ENCODE measurements at regions not wholly inside any gene's neighbourhood (a gene's known extent, or its start where the extent isn't known, plus 50 kb on each side); places are given as distances from the start of the nearest gene placed in this dataset.

DNA sequence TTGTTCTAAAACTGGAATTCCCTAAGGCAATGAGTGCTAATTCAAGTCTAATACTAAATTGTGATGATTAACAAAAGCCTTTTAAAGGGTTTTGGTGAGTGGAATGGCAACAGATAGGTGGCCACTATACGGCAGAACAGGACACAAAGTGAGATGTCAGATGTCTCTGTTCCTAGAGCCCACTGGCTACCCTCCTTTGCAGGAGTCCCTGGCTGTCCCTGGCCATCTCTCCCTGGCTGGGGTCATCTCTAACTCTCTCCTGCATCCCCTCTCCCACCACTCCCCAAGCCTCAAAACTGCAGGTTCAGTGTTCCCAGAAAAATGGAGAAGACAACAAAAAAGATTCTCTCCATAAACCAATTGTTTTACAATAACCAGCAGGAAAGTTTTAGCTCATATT lies 79.2 kb downstream of the MDH1 start:
- no peak overlapping the region for H3K4me3 ChIP-seq
- no peaks in the 10 kb centered on the region for H3K27me3 ChIP-seq
- no peaks in the 10 kb centered on the region for H3K9me3 ChIP-seq
- intact Hi-C loops (cut with DNase I): no loop called here
- H3K27ac ChIP-seq: peak overlapping the region in 1 of 3 donors; percentile 75
- ATAC-seq: no peak
- no peak for TF ChIP-seq CTCF (IDR thresholded peaks at IDR 0.05)
- no peak for TF ChIP-seq POLR2A (IDR thresholded peaks at IDR 0.05)
- DNase-seq: no peak
- WGBS (ENCODE audit: insufficient coverage, low coverage, low lambda C conversion rate, missing lambda C conversion rate): 85% methylated on average over 1 of the region's 1 CpG
- H3K4me1 ChIP-seq: peaks cover 0 to 22% (median 7%) of the 10 kb centered on the region in 4 donors
- H3K36me3 ChIP-seq: no peaks in the 10 kb centered on the region

DNA sequence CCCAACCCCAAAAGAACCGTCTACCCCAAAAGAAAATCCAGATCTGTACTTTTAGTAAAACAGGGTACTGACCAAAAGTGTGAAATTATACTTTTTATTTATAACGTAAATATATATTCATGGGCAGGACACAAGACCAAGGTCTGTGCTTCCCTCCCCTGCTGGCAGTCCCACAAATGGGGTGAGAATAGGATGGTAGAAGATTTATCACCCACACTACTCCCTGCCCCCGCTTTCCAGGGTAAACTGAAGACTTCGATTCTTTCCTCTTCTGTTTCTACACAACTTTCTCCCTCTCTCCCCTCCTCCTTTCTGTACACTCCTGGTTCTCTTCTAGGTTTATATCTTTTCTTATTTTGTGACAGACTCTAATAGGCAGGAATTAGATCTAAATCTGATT lies 79.7 kb downstream of the MDH1 start:
- intact Hi-C loops (cut with DNase I): no loop called here
- ATAC-seq: no peak

GRCh38 chr2:63669596-63669995 lies 80.8 kb downstream of the MDH1 start:
- peaks cover 0 to 19% (median 8%) of the 10 kb centered on the region in 4 donors for H3K4me1 ChIP-seq
- WGBS (ENCODE audit: insufficient coverage, low coverage, low lambda C conversion rate, missing lambda C conversion rate): 90% methylated on average over 3 of the region's 3 CpGs

More for the DNA sequence above, 79.7 kb downstream of the MDH1 start:
- no peak for DNase-seq
- Histone ChIP-seq H3K4me1 (peaks cover 0 to 22% (median 9%) of the 10 kb centered on the region in 4 donors), H3K4me3 (no peak overlapping the region), H3K9me3 (no peaks in the 10 kb centered on the region), H3K27me3 (no peaks in the 10 kb centered on the region), H3K27ac (no peak overlapping the region), H3K36me3 (no peaks in the 10 kb centered on the region)
- 53% methylated on average over 4 of the region's 4 CpGs for WGBS (ENCODE audit: insufficient coverage, low coverage, low lambda C conversion rate, missing lambda C conversion rate)
- TF ChIP-seq CTCF (IDR thresholded peaks at IDR 0.05) (no peak), POLR2A (IDR thresholded peaks at IDR 0.05) (no peak)

DNA sequence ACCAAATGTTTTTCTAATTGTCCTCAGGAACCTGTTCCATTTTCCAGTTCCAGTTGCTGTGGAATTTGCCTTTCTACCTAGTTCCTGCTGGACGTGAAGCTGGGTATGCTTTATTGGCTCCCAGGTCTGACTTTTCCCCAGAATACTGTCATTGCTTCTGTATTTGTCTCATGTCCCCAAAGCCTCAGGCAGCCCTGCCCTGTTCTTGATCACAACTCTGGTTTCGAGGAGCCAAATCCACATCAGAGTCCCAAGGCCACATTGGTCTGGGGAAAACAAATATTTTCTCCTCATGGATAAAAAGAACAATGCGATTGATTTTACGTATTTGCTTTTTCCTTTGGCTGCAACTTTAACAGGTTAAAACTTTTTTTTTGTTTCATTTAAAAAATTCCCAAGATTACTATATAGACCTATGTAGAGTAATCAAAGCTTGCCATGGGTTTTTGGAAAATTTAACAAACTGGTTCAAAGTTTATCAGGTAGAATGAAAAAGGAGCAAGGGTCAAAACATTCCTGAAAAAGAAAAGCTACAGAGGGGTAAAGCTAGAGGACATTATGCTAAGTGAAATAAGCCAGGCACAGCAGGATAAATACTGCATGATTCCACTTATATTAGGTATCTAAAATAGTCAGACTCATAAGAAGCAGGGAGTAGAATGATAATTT lies 85.2 kb downstream of the MDH1 start:
- ATAC-seq (peak; percentile 75 to 87 (median 82)), DNase-seq (peak in 2 of 3 donors; percentile 58 to 69)
- H3K27me3 ChIP-seq: no peaks in the 10 kb centered on the region
- WGBS (ENCODE audit: insufficient coverage, low coverage, low lambda C conversion rate, missing lambda C conversion rate): 15% methylated on average over 4 of the region's 4 CpGs
- peaks cover 0 to 14% (median 5%) of the 10 kb centered on the region in 4 donors for H3K4me1 ChIP-seq
- intact Hi-C loops (cut with DNase I): no loop called here
- peak overlapping the region; percentile 55 to 79 (median 69) for H3K27ac ChIP-seq
- TF ChIP-seq CTCF (IDR thresholded peaks at IDR 0.05): no peak
- no peak for TF ChIP-seq POLR2A (IDR thresholded peaks at IDR 0.05)
- H3K9me3 ChIP-seq: no peaks in the 10 kb centered on the region
- H3K36me3 ChIP-seq: no peaks in the 10 kb centered on the region
- H3K4me3 ChIP-seq: peak overlapping the region in 1 of 3 donors; percentile 2

More at GRCh38 chr2:63669596-63669995, 80.8 kb downstream of the MDH1 start:
- Histone ChIP-seq H3K36me3 (no peaks in the 10 kb centered on the region), H3K4me3 (no peak overlapping the region), H3K27ac (no peak overlapping the region), H3K27me3 (no peaks in the 10 kb centered on the region), H3K9me3 (no peaks in the 10 kb centered on the region)
- ATAC-seq: no peak
- DNase-seq: no peak
- TF ChIP-seq CTCF (IDR thresholded peaks at IDR 0.05) (no peak), POLR2A (IDR thresholded peaks at IDR 0.05) (no peak)
- intact Hi-C loops (cut with DNase I): no loop called here
